Stomach (tissue), 4 donors: ENCODE measurements at regions not wholly inside any gene's neighbourhood (a gene's known extent, or its start where the extent isn't known, plus 50 kb on each side); places are given as distances from the start of the nearest gene placed in this dataset.

Experiments
- CTCF ChIP-seq, 7 experiments: fragments of 450-650 bp in 4 of 7; fragments of 200-600 bp in 3 of 7; sonication (generic) in 3 of 7; IDR thresholded peaks; one replicate each; pipeline ENCODE4 v1.5.1; 2016 to 2019; ENCODE audit warnings: antibody characterized with exemption in 7 of 7, control low read depth in 2 of 7, mild to moderate bottlenecking in 1 of 7
- POLR2AphosphoS5 ChIP-seq, 3 donors: sonication (generic); formaldehyde crosslinking; IDR thresholded peaks; one replicate each; pipeline ENCODE4 v1.6.1; 2016; ENCODE audit warnings: antibody characterized with exemption in 3 of 3

GRCh38 chr1:68571454-68572235 lies 74.8 kb upstream of the DEPDC1 start:
- TF ChIP-seq CTCF (IDR thresholded peaks at IDR 0.05): no peak
- no peak for TF ChIP-seq POLR2AphosphoS5 (IDR thresholded peaks at IDR 0.05)
